ENCODE measurements at regions not wholly inside any gene's neighbourhood (a gene's known extent, or its start where the extent isn't known, plus 50 kb on each side); places are given as distances from the start of the nearest gene placed in this dataset.

DNA sequence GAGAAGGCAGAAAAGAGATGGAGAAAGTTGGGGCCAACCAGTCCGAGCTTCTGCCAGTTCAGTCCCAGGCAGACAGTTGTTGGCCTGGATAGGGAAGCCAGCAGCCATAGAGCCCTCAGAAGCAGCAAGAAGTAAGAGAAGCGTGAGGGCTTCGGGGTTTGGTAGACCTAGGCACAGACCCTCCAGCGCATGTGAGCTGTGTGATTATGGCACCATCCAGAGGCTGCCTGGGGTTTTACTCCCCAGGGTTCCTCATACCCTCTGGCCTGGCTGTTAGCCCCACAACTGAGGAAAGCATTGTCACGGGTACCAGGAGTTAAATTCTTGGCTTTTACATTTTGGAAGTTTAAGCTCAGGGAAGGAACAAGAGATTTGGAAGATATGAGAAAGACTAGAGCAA is 93.7 kb upstream of the RAB6C start:
- Histone ChIP-seq H3K4me1 (ENCODE audit: control insufficient read depth, low read length) (no peaks in the 10 kb centered on the region), H3K4me3 (ENCODE audit: low read length) (no peak overlapping the region)
- TF ChIP-seq, protein P1, sequence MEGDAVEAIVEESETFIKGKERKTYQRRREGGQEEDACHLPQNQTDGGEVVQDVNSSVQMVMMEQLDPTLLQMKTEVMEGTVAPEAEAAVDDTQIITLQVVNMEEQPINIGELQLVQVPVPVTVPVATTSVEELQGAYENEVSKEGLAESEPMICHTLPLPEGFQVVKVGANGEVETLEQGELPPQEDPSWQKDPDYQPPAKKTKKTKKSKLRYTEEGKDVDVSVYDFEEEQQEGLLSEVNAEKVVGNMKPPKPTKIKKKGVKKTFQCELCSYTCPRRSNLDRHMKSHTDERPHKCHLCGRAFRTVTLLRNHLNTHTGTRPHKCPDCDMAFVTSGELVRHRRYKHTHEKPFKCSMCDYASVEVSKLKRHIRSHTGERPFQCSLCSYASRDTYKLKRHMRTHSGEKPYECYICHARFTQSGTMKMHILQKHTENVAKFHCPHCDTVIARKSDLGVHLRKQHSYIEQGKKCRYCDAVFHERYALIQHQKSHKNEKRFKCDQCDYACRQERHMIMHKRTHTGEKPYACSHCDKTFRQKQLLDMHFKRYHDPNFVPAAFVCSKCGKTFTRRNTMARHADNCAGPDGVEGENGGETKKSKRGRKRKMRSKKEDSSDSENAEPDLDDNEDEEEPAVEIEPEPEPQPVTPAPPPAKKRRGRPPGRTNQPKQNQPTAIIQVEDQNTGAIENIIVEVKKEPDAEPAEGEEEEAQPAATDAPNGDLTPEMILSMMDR (IDR thresholded peaks at IDR 0.05; ENCODE audit: low read depth, low read length, poor library complexity, severe bottlenecking), result peak; percentile 30
- no peak for TF ChIP-seq EZH2phosphoT487 (IDR thresholded peaks at IDR 0.05; ENCODE audit: borderline replicate concordance, low read length)

DNA sequence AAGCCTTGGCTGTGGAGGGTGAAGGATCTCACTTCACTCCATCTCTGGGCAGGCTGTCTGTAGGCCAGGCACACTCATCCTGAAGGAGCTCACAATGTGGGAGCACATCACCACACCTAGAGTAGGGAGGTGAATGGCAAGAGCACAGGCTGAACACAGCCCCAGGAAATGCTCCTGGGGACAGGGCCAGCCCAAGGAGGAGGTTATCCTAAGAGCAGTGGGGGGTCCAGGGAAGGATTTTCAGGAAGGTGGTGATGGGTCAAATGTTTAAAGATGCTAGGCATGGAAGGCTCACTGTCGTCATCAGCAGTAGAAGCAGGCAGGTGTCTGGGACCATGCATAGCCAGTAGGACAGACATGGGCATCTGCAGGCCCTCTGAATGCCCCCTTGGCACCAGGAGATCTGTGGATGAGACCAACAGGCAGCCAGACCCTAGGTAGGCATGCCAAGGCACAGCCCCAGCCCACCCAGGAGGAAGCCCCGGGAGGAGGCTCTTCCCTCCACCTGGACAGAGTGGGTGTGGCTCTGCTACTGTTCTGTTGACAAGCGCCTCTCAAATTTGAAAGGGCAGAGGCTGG is 91.7 kb upstream of the RAB6C start:
- H3K4me3 ChIP-seq (ENCODE audit: low read length), result no peak overlapping the region
- H3K4me2 ChIP-seq (ENCODE audit: low read length), result no peak overlapping the region
- H3K9me3 ChIP-seq (ENCODE audit: control insufficient read depth, insufficient read depth, low read length), result no peaks in the 10 kb centered on the region
- H3K9me2 ChIP-seq (replicated peaks; ENCODE audit: control insufficient read depth, low read length), result no peaks in the 10 kb centered on the region
- H3K36me3 ChIP-seq (ENCODE audit: control insufficient read depth, low read length), result no peaks in the 10 kb centered on the region
- peaks cover 13% of the 10 kb centered on the region for H3K27me3 ChIP-seq (ENCODE audit: control insufficient read depth, low read length)
- H3F3A ChIP-seq (ENCODE audit: control insufficient read depth, insufficient read depth), result no peaks in the 10 kb centered on the region
- TF ChIP-seq, protein P1 (IDR thresholded peaks at IDR 0.05; ENCODE audit: low read depth, low read length, poor library complexity, severe bottlenecking), result no peak
- H3K4me1 ChIP-seq (ENCODE audit: control insufficient read depth, low read length), result no peaks in the 10 kb centered on the region
- H4K20me1 ChIP-seq (ENCODE audit: control insufficient read depth, insufficient read depth, low read depth, low read length), result no peaks in the 10 kb centered on the region
- no peaks in the 10 kb centered on the region for H3K79me2 ChIP-seq (ENCODE audit: control insufficient read depth, low read length)
- no peak overlapping the region for H3K27ac ChIP-seq (ENCODE audit: low read depth, low read length)

More for the DNA sequence above, 93.7 kb upstream of the RAB6C start:
- Histone ChIP-seq H3K79me2 (ENCODE audit: control insufficient read depth, low read length) (no peaks in the 10 kb centered on the region), H3K9me2 (replicated peaks; ENCODE audit: control insufficient read depth, low read length) (no peaks in the 10 kb centered on the region), H4K20me1 (ENCODE audit: control insufficient read depth, insufficient read depth, low read depth, low read length) (no peaks in the 10 kb centered on the region), H3F3A (ENCODE audit: control insufficient read depth, insufficient read depth) (no peaks in the 10 kb centered on the region), H3K9me3 (ENCODE audit: control insufficient read depth, insufficient read depth, low read length) (no peaks in the 10 kb centered on the region), H3K4me2 (ENCODE audit: low read length) (no peak overlapping the region), H3K27ac (ENCODE audit: low read depth, low read length) (no peak overlapping the region), H3K27me3 (ENCODE audit: control insufficient read depth, low read length) (peaks cover 13% of the 10 kb centered on the region), H3K36me3 (ENCODE audit: control insufficient read depth, low read length) (no peaks in the 10 kb centered on the region)

DNA sequence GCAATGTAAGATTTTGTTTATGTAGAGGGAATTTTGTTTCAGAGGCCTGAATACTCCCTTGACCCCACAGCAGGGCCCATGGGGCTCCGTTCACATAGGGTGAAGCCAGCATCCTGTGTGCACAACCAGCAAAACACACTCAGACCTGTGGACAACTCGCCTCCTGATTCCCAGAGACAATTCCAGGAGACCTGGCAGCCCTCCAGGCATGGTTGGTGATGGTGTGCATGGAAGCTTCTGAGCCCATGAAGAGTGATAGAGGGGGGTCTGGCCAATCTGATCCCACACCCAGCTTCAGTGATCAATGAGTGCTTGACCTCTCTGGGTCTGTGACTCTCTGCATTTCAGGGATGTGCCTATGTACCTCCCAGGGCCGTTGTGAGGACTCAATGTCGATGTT is 91.0 kb upstream of the RAB6C start:
- TF ChIP-seq EZH2phosphoT487 (IDR thresholded peaks at IDR 0.05; ENCODE audit: borderline replicate concordance, low read length), result no peak
- TF ChIP-seq, protein P1 (IDR thresholded peaks at IDR 0.05; ENCODE audit: low read depth, low read length, poor library complexity, severe bottlenecking), result no peak
- Histone ChIP-seq H4K20me1 (ENCODE audit: control insufficient read depth, insufficient read depth, low read depth, low read length) (no peaks in the 10 kb centered on the region), H3K79me2 (ENCODE audit: control insufficient read depth, low read length) (no peaks in the 10 kb centered on the region), H3K4me3 (ENCODE audit: low read length) (no peak overlapping the region), H3K9me2 (replicated peaks; ENCODE audit: control insufficient read depth, low read length) (no peaks in the 10 kb centered on the region), H3K36me3 (ENCODE audit: control insufficient read depth, low read length) (no peaks in the 10 kb centered on the region), H3K4me2 (ENCODE audit: low read length) (no peak overlapping the region), H3K9me3 (ENCODE audit: control insufficient read depth, insufficient read depth, low read length) (no peaks in the 10 kb centered on the region), H3K27me3 (ENCODE audit: control insufficient read depth, low read length) (peaks cover 13% of the 10 kb centered on the region), H3F3A (ENCODE audit: control insufficient read depth, insufficient read depth) (no peaks in the 10 kb centered on the region), H3K27ac (ENCODE audit: low read depth, low read length) (no peak overlapping the region), H3K4me1 (ENCODE audit: control insufficient read depth, low read length) (no peaks in the 10 kb centered on the region)

Measured in DOHH2 (cell line).